GM19099 (cell line): ENCODE measurements at regions not wholly inside any gene's neighbourhood (a gene's known extent, or its start where the extent isn't known, plus 50 kb on each side); places are given as distances from the start of the nearest gene placed in this dataset.
A peak's percentile ranks its signal among the peaks of the same experiment; 100 is the strongest.

Experiments used
- POLR2A ChIP-seq: IDR thresholded peaks from 3 replicates; pipeline ENCODE4 v1.6.1; 2011; ENCODE audit warnings: low read depth; ENCODE audit not compliant: insufficient read length; ENCODE audit errors: extremely low read depth

DNA sequence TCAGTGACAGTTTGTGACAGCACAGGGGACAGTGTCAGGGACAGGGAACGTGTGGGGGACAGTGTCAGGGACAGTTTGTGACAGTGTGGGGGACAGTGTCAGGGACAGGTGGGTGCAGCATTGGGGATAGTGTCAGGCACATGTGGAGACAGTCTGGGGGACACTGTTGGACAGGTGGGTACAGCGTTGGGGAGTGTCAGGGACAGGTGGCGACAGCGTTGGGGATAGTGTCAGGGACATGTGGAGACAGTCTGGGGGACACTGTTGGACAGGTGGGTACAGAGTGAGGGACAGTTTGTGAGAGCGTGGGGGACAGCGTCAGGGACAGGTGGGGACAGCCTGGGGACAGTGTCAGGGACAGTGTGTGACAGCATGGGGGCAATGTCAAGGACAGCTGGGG is 140.0 kb downstream of the TMEM121 start:
- TF ChIP-seq POLR2A, result no peak

DNA sequence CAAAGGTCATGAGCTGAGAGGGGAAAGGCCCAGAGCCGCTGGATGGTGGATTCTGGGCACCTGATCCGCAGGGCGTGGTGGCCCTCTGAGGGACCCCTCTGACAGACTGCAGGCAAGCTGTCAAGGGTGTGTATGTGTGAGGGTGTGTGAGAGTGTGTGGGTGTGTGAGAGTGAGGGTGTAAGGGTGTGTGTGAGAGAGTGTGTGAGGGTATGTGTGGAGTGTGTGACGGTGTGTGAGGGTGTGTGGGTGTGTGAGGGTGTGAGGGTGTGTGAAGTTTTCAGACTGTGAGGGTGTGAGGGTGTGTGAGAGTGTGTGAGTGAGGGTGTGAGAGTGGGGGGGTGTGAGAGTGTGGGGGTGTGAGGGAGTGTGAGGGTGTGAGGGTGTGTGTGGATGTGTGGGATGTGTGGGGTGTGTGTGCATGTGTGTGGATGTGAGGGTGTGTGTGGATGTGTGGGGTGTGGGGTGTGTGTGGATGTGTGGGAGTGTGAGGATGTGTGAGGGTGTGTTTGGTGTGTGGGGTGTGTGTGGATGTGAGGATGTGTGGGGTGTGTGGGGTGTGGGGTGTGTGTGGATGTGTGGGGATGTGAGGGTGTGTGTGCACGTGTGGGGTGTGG is 156.7 kb downstream of the TMEM121 start:
- TF ChIP-seq POLR2A, result no peak

DNA sequence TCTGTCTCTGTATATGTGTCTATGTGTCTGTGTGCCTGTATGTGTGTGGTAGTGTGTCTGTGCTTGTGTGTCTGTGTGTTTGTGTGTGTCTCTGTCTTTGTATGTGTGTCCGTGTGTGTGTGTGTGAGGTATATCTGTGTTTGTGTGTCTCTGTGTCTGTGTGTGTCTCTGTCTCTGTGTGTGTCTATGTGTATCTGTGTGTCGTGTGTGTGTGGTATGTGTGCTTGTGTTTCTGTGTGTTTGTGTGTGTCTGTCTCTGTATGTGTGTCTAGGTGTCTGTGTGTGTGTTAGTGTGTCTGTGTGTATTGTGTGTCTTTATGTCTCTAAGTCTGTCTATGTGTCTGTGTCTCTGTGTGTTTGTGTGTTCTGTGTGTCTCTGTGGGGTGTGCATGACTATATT is 158.6 kb downstream of the TMEM121 start:
- no peak for TF ChIP-seq POLR2A

DNA sequence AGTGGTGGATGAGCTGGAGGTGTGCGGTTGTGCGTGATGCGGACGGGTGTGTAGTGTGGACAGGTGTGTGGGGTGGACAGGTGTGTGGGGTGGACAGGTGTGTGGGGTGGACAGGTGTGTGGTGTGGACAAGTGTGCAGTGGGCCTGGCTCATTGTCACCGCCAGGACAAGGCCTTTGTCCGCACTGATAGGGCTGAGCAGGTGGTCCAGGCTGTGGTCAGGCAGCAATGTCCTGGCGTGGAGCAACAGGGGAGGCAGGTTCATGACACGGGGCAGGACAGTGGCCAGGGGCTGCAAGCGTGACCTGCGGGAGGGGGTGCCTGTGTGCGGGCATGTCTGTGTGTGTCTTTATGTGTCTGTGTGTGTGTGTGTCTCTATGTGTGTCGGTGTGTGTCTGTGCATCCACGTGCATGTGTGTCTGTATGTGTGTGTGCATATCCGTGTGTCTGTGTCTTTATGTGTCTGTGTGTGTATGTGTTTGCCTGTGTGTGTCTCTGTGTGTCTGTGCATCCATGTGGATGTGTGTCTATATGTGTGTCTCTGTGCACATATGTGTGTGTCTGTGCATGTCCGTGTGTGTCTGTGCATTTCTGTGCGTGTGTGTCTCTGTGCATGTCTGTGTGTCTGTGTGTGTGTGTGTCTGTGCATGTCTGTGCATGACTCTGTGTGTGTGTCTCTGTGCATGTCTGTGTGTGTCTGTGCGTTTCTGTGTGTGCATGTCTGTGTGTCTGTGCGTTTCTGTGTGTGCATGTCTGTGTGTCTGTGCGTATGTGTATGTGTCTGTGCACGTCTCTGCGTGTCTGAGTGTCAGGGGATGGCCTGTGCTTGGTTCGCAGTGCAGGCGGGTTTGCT is 161.0 kb downstream of the TMEM121 start:
- peak; percentile 29 for TF ChIP-seq POLR2A

DNA sequence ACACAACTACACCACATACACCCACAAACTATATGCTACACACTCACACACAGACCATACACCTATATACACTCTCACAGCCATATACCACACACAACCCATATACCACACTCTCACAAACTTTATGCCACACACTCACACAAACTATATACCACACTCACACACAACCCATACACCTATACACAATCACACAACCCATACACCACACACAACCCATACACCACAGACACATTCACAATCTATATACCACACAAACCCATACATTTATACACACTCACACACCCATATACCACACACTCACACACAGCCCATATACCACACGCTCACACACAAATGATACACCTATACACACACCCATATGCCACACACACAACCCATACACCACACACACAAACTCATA is 163.3 kb downstream of the TMEM121 start:
- TF ChIP-seq POLR2A, result no peak

DNA sequence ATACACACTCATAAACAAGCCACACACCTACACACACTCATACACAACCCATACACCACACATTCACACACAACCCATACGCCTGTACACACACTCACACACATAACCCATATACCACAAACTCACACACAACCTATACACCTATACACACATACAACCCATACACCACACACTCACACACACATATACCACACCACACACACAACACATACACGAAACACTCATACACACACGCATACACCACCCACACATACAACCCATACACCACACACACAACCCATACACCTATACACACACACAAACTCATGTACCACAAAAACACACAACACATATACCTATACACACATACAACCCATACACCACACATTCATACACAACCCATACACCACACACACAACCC is 164.3 kb downstream of the TMEM121 start:
- no peak for TF ChIP-seq POLR2A

DNA sequence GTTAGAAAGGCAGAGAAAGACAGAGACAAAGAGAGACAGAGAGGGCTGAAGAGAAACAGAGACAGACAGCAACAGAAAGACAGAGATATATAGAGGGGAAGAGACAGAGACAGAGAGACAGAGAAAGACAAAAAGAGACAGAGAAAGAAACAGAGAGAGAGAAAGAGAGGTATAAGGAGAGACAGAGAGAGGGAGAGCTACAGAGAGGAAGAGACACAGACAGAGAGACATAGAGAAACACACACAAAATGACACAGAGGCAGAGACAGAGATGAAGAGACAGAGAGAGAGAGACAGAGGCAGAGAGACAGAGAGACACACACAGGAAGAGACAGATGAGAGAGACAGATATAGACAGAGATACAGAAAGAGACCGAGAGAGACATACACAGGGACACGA is 168.6 kb downstream of the TMEM121 start:
- TF ChIP-seq POLR2A, result no peak

DNA sequence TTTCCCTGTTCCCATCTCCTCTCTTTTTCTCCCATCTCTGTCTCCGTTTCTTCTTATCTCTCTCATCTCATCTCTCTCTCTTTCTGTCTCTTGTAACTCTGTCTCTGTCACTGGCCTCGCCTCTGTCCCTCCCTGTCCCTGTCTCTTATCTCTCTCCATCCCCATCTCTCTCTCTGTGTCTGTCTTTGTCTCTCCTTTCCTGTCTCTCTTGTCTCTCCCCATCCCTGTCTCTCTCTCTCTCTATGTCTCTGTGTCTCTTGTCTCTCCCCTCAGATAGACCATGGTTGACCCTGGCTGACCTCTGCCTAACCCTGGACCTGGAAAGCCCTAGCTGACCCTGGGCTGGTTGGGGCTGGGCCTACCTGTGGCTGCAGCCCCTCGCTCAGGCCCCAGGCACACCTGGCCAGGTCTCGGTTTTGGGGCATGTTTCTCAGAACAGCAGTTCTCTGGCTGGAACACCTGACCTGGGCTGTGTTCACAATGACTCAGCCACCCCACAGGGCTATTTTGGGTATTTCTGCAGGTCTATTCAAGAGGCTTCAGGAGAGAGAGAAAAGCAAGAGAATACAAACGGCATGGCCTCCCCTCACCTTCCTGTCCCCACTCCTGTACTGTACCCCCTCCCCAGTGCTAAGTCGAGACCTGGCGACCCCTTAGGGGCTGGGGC is 174.4 kb downstream of the TMEM121 start:
- no peak for TF ChIP-seq POLR2A

DNA sequence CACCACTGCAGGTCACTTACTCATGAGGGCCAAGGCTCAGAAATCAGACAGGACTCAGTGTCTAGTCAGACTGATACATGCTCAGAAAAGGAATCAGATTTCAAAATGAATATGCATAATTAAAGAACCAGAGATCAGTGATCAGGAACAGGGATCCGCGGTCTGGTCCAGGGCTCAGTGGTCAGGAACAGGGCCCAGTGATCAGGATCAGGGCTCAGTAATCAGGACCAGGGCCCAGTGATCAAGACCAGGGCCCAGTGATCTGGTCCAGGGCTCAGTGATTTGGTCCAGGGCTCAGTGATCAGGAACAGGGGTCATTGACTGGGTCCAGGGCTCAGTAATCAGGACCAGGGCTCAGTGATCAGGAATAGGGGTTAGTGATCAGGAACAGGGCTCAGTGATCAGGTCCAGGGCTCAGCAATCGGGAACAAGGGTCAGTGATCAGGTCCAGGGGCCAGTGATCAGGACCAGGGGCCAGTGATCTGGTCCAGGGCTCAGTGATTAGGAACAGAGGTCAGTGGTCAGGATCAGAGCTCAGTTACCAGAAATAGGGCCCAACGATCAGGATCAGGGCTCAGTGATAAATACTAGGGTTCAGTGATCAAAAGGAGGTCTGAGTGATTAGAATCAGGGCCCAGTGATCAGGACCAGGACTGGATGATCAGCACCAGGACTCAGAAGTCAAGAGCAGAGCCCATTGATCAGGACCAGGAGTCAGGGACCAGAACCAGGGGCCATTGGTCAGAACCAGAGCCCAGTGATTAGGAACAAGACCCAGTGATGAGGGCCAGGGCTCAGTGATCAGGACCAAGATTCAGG is 175.3 kb downstream of the TMEM121 start:
- TF ChIP-seq POLR2A, result peak; percentile 16

DNA sequence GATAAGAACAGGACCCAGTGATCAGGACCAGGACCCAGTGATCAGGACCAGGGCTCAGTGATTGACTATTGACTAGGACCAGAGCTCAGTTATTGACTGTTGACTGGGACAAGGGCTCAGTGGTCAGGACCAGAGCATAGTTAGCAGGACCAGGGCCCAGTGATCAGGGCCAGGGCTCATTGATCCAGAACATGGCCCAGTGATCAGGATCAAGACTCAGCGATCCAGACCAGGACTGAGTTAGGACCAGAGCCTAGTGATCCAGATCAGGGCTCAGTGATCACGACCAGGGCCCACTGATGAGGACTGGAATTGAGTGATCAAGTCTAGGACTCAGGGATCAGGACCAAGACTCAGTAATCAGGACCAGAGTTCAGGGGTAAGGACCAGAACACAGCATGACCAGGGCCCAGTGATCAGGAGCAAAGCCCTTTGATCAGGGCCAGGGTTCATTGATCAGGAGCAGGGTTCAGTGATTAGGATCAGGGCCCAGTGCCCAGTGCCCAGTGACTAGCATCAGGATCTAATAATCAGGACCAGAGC is 176.0 kb downstream of the TMEM121 start:
- TF ChIP-seq POLR2A, result peak; percentile 7

DNA sequence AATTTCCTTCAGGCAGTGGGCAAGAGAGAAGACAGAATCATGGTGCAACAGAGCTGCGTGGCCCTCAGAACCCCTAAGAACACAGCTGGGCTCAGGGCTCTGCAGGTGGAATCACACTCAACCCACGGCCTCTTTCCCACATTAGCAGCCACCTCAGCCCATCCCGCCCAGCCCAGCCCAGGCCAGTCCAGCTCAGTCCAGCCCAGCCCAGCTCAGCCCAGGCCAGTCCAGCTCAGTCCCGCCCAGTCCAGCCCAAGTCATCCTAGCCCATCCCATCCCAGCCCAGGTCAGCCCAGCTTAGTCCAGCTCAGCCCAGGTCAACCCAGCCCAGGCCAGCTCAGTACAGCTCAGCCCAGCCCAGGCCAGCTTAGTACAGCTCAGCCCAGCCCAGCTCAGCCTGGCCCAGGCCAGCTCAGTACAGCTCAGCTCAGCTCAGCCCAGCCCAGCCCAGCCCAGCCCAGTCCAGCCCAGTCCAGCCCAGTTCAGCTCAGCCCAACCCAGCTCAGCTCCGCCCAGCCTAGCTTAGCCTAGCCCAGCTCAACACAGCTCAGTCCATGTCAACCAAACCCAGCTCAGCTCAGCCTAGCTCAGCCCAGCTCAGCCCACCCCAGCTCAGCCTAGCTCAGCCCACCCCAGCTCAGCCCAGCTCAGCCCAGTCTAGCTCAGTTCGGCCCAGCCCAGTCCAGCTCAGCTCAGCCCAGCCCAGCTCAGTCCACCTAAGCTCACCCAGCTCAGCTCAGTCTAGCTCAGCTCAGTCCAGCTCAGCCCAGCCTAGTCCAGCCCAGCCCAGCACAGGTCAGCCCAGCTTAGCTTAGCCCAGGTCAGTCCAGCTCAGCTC is 183.1 kb downstream of the TMEM121 start:
- TF ChIP-seq POLR2A, result no peak

DNA sequence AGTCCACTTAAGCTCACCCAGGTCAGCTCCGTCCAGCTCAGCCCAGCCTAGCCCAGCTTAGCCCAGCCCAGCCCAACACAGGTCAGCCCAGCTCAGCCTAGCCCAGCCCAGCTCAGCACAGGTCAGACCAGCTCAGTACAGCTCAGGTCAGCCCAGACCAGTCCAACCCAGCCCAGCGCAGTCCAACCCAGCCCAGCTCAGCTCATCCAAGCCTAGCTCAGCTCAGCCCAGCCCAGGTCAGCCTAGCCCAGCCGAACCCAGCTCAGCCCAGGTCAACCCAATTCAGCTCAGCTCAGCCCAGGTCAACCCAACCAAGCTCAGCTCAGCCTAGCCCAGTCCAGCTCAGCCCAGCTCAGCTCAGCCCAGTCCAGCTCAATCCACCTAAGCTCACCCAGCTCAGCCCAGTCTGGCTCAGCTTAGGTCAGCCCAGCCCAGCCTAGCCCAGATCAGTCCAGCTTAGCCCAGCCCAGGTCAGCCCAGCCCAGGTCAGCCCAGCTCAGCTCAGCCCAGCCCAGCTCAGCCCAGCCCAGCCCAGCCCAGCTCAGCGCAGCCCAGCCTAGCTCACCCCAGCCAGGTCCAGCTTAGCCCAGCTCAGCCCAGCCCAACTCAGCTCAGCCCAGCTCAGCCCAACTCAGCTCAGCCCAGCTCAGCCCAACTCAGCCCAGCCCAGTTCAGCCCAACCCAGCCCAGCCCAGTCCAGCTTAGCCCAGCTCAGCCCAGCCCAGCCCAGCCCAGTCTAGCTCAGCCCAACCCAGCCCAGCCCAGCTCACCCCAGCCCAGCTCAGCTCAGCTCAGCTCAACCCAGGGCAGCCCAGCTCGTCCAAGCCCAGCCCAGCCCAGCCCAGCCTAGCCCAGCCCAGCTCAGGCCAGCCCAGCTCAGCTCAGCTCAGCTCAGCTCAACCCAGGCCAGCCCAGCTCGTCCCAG is 184.0 kb downstream of the TMEM121 start:
- no peak for TF ChIP-seq POLR2A

DNA sequence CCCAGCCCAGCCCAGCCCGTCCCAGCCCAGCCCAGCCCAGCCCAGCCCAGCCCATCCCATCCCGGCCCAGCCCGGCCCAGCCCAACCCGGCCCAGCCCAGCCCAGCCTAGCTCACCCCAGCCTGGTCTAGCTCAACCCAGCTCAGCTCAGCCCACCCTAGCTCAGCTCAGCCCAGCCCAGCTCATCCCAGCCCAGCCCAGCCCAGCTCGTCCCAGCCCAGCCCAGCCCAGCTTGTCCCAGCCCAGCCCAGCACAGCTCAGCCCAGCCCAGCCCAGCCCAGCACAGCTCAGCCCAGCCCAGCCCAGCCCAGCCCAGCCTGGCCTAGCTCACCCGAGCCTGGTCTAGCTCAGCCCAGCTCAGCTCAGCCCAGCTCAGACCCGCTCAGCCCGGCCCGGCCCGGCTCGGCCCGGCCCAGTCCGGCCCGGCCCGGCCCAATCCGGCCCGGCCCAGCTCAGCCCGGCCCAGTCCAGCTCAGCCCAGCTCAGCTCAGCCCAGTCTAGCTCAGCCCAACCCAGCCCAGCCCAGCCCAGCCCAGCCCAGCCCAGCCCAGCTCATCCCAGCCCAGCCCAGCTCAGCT is 184.7 kb downstream of the TMEM121 start:
- TF ChIP-seq POLR2A, result no peak

DNA sequence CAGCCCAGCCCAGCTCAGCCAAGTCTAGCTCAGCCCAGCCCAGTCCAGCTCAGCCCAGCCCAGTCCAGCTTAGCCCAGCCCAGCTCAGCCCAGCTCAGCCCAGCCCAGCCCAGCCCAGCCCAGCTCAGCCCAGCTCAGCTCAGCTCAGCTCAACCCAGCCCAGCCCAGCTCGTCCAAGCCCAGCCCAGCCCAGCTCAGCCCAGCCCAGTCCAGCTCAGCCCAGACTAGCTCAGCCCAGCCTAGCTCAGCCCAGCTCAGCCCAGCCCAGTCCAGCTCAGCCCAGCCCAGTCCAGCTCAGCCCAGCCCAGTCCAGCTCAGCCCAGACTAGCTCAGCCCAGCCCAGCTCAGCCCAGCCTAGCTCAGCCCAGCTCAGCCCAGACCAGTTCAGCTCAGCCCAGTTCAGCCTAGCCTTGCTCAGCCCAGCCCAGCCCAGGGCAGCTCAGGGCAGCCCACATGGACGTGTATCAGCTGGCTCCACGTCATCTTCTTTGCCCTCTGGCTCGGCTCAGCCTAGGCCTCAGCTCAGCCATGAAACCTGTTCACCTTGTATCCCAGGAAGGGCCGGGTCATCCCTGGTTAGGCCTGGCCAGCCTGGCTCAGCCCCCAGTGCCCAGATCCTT is 185.6 kb downstream of the TMEM121 start:
- no peak for TF ChIP-seq POLR2A
